Epithelial cell of proximal tubule (primary cell): ENCODE measurements at regions not wholly inside any gene's neighbourhood (a gene's known extent, or its start where the extent isn't known, plus 50 kb on each side); places are given as distances from the start of the nearest gene placed in this dataset.
"Not testable (repeated sequence)": the region's sequence is repeated elsewhere in the genome, so short reads cannot be mapped to it uniquely, and the experiment has no call there.

Experiments
- DNase-seq: peaks from one replicate; pipeline ENCODE4 v3.0.0-alpha.2; 2011; ENCODE audit warnings: low read depth
- H3K4me3 ChIP-seq: 2 replicates; pipeline ENCODE4 v1.5.1; 2011; ENCODE audit warnings: low read depth, mild to moderate bottlenecking, low read length
- CTCF ChIP-seq: conservative IDR thresholded peaks from 2 replicates; pipeline ENCODE4 v1.5.1; 2012; ENCODE audit warnings: low read depth, mild to moderate bottlenecking, low read length

- TF ChIP-seq CTCF = no peak
- H3K4me3 ChIP-seq = no peak overlapping the region
- DNase-seq = no peak
Measured at GRCh38 chr5:36421256-36421655, 119.6 kb upstream of the RANBP3L start.

- TF ChIP-seq CTCF = no peak
- DNase-seq = peak; percentile 71
- no peak overlapping the region for H3K4me3 ChIP-seq
Measured at GRCh38 chr5:36422952-36423351, 121.2 kb upstream of the RANBP3L start.

- DNase-seq = no peak
- no peak overlapping the region for H3K4me3 ChIP-seq
- no peak for TF ChIP-seq CTCF
Measured at GRCh38 chr5:36423578-36424307, 122.0 kb upstream of the RANBP3L start.

GRCh38 chr5:36426070-36426469 lies 124.4 kb upstream of the RANBP3L start:
- not testable (repeated sequence) for DNase-seq, H3K4me3 ChIP-seq

GRCh38 chr5:36435516-36435915 lies 133.8 kb upstream of the RANBP3L start:
- H3K4me3 ChIP-seq = no peak overlapping the region
- DNase-seq = no peak
- TF ChIP-seq CTCF = no peak

GRCh38 chr5:36436306-36436705 lies 134.6 kb upstream of the RANBP3L start:
- DNase-seq = no peak
- TF ChIP-seq CTCF = no peak
- H3K4me3 ChIP-seq = no peak overlapping the region

GRCh38 chr5:36438765-36439561 lies 137.3 kb upstream of the RANBP3L start:
- no peak for TF ChIP-seq CTCF
- no peak for DNase-seq
- H3K4me3 ChIP-seq = no peak overlapping the region
